ENCODE measurements at regions not wholly inside any gene's neighbourhood (a gene's known extent, or its start where the extent isn't known, plus 50 kb on each side); places are given as distances from the start of the nearest gene placed in this dataset.
"Not testable (repeated sequence)": the region's sequence is repeated elsewhere in the genome, so short reads cannot be mapped to it uniquely, and the experiment has no call there.

DNA sequence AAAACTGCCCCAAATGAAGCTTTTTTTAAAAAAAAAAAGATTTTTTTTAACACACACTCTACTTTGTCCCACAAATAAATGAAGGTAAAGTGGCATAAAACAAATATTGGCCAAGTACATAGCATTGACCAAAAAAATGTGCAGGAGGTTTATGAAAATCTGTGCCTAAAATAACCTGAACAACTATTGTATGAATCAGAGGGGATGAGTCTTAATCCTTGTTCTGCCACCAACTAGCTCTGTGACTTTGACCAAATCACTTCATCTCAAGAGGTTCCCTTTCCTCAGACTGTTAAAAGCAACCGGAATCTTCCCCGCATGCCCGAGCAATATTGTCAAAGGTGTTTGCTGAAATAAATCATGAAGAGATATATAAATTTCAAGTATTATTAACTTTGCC is 150.4 kb upstream of the NEBL start:
- DNase-seq: no peak

DNA sequence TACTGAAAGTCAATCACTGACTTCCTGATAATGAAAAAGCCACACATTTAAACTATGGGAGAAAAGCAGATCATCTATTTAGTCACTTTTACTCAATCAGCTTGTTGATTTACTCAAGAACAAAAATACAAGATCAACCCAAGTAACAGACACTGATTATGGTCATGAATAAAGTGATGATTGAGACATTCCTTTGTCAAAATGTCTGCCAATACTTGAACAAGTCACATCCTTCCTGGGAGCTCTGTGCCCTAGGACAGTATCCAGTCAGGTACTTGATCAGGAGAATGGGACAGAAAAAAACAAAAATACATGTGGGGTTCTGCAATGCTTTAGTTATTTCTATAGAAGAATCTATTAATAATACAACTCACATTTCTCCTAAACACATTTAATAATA is 150.0 kb upstream of the NEBL start:
- DNase-seq: no peak

DNA sequence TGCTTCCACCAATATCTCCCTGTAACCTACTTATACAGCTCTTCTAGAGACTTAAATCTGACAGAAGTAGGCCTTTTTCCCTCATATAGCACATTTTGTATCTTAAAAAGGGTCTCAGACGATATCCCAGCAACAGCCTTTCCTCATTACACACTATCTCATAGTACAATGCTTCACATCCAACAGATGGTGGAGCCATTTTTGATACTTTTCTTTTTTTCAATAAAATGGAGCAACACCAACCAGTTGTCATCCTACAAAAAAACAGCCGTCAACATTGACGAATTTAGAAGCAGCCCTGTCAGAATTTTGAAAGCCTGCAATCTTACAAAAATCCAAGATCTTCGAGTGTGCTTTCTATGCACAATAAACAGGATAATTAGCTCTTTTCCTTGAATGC is 145.9 kb upstream of the NEBL start:
- no peak for DNase-seq

DNA sequence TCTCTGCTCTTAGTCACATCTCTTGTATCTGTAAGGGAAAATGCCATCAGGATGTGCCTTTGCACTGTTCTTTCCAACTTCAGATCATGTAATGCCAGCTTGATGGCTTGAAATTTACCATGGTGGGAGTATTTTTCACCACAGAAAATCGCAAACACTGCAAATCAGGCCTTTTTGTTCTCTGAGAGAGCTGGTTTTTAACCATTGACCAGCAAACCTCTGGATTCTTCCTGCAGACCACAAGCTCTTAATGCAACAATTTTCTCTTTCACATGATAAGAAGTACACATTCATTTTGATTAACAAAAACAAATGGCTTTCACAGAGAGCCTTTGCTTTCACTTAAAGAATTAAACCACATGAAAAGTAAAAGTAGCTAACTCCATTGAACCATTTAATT is 145.4 kb upstream of the NEBL start:
- DNase-seq: no peak

DNA sequence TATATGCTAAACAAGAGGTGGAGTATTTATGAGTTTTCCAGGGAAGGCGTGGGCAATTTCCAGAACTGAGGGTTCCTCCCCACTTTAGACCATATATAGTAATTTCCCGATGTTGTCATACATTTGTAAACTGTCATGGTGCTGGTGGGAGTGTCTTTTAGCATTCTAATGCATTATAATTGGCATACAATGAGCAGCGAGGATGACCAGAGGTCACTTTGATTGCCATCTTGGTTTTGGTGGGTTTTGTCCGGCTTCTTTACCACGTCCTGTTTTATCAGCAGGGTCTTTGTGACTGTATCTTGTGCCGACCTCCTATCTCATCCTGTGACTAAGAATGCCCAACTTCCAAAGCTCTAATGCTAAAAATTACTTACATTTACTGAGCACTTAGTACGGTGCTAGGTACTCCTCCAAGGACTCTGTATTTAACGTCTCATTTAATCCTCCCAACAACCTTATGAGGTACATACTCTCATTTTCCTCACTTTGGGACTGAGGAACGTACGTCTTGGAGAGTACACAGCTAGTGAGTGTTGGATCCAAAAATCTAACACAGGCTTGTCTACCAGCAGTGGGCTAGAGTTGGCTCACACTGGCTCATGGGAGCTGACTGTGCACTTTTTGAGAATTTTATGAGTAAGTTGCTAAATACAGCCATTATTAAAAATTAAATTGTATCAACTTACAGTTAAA is 144.8 kb upstream of the NEBL start:
- DNase-seq: no peak

DNA sequence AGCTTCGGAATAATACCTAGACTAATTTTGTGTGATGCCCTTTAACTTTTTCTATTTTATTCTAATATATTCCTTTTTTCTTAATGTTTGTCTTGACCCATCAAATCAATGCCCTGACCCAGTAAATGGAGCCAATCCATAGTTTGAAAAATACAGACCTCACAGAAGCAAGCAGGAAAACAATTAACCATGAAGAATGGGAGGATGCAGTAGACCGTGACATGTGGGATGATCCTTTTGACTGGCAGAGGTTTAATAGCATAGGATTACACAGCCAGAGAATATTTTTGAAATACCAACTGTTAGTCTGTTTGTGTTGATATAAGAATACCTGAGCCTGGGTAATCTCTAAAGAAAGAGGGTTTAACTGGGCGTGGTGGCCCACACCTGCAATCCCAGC is 142.6 kb upstream of the NEBL start:
- no peak for DNase-seq

DNA sequence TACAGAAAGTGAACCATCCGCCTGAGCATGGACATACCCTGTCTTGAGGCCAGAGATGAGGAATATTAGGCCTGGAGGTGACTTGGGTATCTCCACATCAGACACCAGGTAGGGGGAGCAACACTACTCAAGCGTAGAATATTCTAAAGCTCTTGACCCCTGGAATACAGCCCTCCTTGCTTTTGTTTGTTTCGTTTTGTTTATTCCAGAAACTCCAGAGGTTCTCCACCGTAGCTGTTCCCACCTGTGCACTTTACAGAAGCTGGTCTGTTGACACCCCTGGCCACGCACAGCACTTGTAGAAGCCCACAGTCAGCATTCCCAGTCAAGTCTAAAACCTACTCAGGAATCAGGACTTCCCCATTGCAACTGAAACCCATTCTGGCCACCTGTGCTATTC is 139.6 kb upstream of the NEBL start:
- no peak for DNase-seq

DNA sequence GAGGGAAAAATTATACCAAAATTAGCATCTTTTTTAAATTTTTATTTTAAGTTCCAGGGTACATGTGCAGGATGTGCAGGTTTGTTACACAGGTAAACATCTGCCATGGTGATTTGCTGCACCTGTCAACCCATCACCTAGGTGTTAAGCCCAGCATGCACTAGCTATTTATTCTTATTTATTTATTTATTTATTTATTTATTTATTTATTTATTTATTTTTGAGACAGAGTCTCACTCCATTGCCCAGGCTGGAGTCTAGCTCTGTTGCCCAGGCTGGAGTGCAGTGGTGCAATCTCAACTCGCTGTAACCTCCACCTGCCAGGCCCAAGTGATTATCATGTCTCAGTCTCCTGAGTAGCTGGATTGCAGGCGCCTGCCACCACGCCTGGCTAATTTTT is 137.7 kb upstream of the NEBL start:
- DNase-seq: not testable (repeated sequence)

DNA sequence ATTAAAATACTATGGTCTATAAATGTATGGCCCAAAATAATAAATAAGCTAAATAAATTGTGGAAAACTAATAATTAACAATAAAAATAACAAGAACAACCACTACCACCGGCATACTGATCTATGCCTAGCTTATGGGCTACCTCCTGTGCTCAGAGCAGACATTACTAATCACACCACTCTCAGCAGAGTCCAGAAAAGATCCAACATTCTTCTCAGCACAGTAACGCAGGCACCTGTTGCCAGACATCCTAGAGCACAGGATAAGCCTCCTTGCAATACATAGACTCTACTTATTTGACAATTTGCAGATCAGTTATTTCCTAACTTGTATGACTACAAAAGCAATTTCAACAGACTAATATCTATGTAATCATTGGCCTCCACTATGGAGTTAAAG is 137.1 kb upstream of the NEBL start:
- no peak for DNase-seq

DNA sequence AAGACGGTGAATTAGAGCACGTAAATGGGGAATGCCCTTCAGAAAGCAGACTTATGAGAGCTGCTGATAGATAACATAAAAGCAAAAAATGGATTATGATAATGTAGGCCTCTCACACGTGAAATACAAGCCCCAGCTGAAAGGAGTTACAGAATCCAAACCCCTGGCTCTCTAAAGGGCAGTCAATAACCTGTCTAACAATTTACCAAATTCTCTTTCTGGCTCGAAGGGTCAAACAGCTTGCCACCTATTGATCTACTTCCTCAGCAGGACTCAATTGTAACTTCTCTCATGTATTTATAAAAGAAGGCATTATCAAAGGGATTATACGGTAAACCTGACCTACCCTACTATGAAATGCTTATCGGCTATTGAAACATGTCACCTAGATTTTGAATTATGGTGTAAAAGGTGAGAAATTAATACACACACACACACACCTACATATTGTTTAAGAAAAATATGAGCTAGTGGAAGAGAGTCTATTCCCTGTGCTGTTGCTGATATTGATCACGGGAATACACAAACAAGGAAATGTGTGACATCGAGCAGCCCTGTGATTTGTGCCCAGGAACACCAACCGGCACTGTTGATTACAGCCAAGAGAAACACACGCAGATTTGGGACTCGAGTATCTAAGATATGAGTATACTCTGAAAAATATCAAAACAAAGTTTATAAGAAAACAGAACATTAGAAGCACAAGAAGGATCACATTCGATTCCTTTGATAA is 135.6 kb upstream of the NEBL start:
- DNase-seq: no peak

DNA sequence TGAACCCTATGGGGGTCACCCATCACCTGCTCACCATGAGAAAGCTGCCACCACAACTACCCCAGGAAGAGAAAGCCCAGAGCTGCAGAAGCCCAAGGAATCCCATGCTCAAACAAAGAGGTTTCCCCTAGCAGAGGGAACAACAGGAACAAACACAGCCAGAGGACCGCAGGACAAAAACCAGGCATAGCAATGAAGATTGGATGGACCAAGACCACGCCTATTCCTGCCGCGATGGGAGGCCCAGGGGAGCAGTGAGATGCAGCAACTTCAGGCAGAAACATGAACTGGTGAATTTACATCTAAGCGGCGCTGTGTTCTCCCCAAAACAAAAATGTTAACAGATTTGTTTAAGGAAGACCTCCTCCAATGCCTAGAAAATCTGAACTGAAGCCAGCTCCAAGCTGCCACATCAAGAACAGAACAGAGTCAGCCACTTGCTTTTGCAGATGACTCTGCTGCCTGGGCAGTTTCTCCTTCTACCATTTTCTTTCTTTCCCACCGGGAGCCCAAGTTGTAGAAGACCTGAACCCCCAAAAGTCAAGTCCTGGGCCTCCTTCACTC is 134.2 kb upstream of the NEBL start:
- no peak for DNase-seq

DNA sequence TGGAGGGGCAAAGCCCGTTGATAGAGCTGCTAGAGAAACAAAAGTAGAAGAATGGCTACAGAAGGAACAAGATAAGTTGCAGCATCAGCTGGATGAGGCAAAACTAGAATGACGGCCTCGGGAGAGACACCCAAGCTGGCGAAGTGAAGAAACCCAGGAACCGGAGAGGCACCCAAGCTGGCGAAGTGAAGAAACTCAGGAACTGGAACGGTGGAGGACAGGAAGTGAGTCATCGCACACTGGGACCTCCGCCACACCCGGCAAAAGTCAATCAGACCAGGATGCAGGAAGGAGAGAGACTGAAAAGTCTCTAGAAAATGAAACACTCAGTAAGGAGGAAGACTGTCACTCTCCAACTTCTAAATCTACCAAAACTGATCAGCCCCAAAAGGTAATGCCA is 133.0 kb upstream of the NEBL start:
- DNase-seq: no peak

DNA sequence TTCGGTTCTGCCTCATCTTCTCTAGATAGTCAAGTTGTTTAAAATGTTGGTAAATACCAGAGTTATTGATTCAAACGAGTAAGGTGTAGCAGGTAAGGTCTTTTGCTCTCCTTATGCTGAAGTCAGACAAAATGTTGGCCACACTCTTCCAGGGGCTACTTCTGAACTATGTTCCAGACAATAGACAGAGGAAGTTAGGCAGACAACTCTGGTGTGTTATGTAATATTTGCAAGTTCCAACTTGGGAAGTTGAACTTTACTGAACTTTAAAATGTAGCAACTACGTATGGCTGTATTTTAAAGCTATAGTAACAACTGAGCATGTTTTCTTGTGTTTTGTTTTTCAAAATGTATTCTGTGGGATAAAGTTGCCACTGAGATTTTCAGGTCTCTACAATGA is 125.7 kb upstream of the NEBL start:
- DNase-seq: no peak

DNA sequence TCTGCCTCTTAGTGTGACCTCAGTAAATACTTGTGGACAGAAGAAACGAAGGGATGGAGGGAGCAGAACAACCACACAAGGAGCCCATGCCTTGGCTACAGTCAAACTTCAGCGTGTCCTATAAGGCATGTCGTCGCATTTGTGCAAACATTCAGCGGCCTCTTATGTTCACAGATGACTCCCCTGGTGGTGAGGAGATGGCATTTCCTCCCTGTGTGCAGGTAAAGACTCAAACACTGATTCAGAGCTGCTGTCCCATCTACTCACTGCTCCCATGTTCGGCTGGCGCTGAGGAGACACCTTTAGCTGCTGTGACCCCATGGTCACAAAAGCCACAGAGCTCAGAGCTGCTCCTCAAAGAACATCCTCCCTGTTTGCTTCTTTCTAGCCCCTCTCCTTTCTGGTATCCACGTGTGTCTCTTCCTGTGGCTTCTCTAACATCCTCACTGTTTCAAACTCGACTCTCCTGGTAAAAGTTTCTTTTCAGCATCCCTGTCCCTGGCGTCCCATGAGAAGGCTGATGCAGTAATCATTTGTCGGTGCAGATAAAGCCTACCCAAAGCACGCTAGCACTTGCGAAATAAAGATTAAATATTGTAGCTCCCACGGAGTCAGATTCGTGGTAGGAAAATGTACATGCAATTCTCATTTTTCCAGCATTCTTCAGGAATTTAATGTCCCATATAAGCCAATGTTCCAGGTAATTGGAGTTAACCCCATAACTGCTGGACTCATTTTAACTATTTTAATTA is 124.9 kb upstream of the NEBL start:
- no peak for DNase-seq

DNA sequence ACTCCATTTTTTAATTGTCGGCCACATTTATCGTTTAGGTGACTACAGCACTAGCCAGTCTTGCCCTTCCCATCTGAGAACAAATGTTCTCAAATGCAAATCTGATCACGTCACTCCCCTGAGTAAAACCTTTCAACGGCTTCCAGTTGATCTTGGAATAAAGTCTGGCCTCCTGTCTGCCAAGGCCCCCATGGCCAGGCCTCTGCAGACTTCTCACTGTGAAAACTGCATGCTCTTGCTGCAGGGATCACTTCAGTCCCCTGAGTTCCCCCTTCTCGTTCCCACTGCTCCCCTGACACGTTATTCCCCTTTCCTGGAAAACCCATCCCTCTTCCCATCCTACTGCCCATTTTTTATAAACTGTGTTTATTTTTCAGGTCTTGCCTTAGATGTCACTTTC is 124.1 kb upstream of the NEBL start:
- DNase-seq: no peak

DNA sequence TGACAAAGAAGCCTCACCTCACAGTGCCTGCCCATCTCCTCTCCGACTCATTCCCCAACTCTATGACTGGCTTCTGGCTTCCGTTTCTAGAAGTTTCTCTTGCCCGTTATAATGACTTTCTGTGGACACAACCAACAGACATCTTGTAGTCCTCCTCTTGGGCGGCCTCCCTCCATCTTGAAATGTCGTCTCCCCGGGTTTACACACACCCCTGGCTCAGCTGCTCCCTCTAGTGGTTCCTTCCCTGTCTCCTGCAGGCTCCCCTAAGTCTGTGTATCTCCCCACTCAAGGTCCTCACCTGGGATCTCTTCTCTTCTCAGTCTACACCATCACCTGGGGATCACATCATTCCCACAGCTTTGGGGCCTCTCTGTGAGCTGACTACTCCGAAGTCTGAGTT is 123.4 kb upstream of the NEBL start:
- DNase-seq: no peak

DNA sequence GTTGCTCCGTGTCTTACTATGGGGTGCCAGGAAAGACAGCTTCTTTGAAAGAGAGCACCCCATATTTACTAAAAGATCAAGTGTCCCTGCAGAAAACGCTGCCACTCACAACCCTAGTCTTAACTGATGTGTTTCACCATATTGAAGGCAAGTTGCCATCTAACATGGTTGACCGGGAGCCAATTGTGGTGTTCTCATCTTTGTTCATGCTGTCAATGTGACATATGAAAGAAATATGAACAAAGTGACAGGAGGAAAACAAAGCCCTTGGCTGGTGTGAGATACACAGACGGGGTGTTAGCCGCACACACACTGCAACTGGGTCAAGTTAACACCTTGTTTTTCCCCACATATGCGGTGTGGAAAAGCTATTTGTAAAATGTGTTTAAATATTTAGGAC is 122.3 kb upstream of the NEBL start:
- no peak for DNase-seq

DNA sequence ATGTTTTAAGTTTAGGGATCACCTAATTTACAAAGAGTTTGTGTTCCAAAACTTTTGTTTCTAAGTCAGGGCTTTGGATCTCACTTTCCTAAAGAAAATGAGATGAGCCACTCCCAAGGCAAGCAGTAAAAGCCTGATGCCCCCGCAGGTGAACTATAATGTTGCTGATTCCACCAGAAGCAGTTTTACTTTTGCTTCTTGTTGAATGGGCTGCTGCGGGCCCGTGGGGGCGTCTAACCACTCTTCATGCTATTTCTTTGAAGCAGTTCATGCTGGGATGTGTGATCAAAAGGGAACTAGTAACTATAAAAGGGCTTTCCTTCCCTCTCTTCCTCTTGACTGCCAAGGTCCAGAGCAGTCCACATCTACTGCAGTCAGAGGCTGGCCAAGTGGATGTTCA is 118.7 kb upstream of the NEBL start:
- DNase-seq: no peak

DNA sequence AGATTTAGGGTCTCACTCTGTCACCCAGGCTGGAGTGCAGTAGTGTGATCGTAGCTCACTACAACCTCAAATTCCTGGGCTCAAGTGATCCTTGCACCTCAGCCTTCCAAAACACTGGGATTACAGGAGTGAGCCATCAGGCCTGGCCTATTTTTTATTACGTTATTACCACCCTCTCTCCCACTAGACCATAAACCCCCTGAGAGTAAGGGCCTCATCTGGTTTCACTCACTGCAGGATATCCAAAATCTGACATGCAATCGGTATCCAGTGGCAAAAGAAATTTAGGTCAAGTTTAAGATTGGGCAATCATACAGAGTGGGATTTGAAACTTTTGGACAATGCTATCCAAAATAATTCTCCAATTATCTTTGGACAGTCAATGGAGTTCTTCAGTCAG is 117.0 kb upstream of the NEBL start:
- no peak for DNase-seq

DNA sequence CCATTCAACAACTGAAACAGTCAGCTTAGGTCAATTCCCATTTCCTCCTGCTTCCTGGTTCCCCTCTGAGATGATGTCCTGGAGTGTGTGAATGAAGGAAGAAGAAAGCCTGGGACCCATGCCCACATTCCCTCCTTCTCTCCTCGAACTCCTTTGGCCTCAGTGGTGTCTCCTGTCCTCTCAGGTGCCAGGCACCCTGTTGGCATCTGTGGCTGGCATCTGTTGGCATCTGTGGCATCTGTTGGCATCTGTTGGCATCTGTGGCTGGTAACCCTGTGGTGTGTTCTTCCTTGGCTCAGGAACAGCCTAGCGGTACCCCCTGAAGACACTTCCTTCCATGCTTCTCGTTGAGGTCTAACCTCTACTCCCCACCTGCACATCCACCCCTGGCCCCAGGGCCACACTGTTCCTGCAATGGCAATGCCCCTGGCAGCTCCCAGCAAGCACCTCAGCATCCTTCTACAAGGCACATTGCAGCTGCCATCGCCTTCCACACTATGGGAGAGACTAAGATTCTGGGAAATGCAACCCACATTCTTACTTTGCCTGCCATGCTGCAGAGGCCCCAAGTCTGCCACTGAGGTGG is 114.4 kb upstream of the NEBL start:
- DNase-seq: no peak

DNA sequence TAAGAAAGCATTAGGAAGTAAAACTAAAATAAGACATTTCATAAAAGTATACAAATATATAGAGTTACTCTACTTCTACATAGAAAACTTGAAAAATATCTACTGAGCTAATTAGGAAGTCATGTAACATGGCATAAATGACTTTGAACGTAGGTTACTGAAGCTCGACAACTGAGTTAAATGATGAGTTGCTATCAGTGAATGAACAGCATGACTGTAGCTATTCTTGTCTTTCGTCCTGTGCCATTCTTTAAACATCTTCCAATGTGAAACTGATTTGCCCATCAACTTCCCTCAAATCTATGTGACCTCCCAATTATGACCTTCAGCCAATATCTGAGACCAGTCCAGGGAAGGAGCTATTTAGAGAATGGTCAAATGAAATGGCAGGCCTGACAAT is 113.5 kb upstream of the NEBL start:
- DNase-seq: no peak

DNA sequence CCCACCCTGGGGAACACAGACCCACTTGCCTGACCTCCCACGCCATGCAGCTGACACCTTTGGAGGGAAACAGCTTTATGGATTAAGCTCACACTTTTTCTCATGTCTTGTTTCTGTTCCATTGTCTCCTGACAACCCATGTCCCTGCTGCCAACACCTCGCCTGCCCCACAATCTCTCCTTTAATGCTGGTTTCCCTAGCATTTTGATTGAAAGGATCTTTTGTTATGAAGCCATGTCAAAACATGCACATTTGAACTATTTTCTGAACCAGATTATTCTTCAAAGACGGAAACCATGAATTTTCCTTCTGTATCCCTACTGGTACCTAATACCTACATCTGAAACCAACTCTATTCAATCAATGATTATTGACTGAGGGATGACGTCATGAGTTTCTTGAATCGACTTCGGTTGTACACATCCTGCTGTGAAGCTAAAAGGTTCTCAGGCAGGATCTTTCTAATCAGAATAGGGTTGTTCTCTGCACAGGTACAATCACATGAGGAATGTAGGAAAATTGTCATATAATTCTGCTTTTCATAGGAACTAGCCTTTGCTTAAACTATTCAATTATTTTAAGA is 106.2 kb upstream of the NEBL start:
- no peak for DNase-seq

All from kidney glomerular epithelial cell (primary cell).